Stimulated activated memory B cell treated with anti-CD40 and anti-IgM and Interleukin-4, amounts not matched to agents 10 μg/mL and 1 μg/mL and 100 μg/mL, for 72 hours (primary cell): ENCODE measurements at regions not wholly inside any gene's neighbourhood (a gene's known extent, or its start where the extent isn't known, plus 50 kb on each side); places are given as distances from the start of the nearest gene placed in this dataset.

Experiments used
- ATAC-seq: fragments of 150-1000 bp; cut with Tn5 transposase; 2 replicates; pipeline ENCODE4 v1.10.0; 2021
- H3K27ac Mint-ChIP-seq: one replicate; pipeline ENCODE4 v1.8.0; 2022; ENCODE audit warnings: mild to moderate bottlenecking, mixed read lengths
- H3K27me3 Mint-ChIP-seq: one replicate; pipeline ENCODE4 v1.8.0; 2022; ENCODE audit warnings: mixed read lengths
- H3K36me3 Mint-ChIP-seq: one replicate; pipeline ENCODE4 v1.8.0; 2022; ENCODE audit warnings: mixed read lengths
- H3K4me1 Mint-ChIP-seq: one replicate; pipeline ENCODE4 v1.8.0; 2022; ENCODE audit warnings: mixed read lengths
- H3K4me3 Mint-ChIP-seq: one replicate; pipeline ENCODE4 v1.8.0; 2022; ENCODE audit warnings: mild to moderate bottlenecking, moderate library complexity, mixed read lengths
- H3K9me3 Mint-ChIP-seq: one replicate; pipeline ENCODE4 v1.8.0; 2022; ENCODE audit warnings: mixed read lengths

GRCh38 chr1:98184856-98185255, 264.0 kb upstream of the DPYD start:
- H3K36me3 Mint-ChIP-seq, result no peaks in the 10 kb centered on the region
- ATAC-seq, result no peak

GRCh38 chr1:98181036-98181764, 260.4 kb upstream of the DPYD start:
- Mint-ChIP-seq H3K4me1 (no peaks in the 10 kb centered on the region), H3K27ac (no peak overlapping the region), H3K9me3 (no peaks in the 10 kb centered on the region), H3K27me3 (no peaks in the 10 kb centered on the region), H3K36me3 (no peaks in the 10 kb centered on the region), H3K4me3 (no peak overlapping the region)
- ATAC-seq, result no peak

More at GRCh38 chr1:98184856-98185255, 264.0 kb upstream of the DPYD start:
- H3K9me3 Mint-ChIP-seq, result peaks cover 3% of the 10 kb centered on the region
- H3K4me3 Mint-ChIP-seq, result no peak overlapping the region
- no peaks in the 10 kb centered on the region for H3K27me3 Mint-ChIP-seq
- no peaks in the 10 kb centered on the region for H3K4me1 Mint-ChIP-seq
- H3K27ac Mint-ChIP-seq, result no peak overlapping the region

GRCh38 chr1:98179151-98179773, 258.4 kb upstream of the DPYD start:
- Mint-ChIP-seq H3K4me3 (no peak overlapping the region), H3K4me1 (no peaks in the 10 kb centered on the region), H3K9me3 (peaks cover 3% of the 10 kb centered on the region), H3K27me3 (no peaks in the 10 kb centered on the region), H3K36me3 (no peaks in the 10 kb centered on the region), H3K27ac (no peak overlapping the region)
- ATAC-seq, result no peak

GRCh38 chr1:98177751-98178150, 256.9 kb upstream of the DPYD start:
- peaks cover 5% of the 10 kb centered on the region for H3K9me3 Mint-ChIP-seq
- no peaks in the 10 kb centered on the region for H3K27me3 Mint-ChIP-seq
- no peak overlapping the region for H3K27ac Mint-ChIP-seq
- H3K4me3 Mint-ChIP-seq, result no peak overlapping the region
- no peak for ATAC-seq
- no peaks in the 10 kb centered on the region for H3K36me3 Mint-ChIP-seq
- H3K4me1 Mint-ChIP-seq, result no peaks in the 10 kb centered on the region

- Mint-ChIP-seq H3K4me1 (no peaks in the 10 kb centered on the region), H3K9me3 (peaks cover 5% of the 10 kb centered on the region), H3K27me3 (no peaks in the 10 kb centered on the region), H3K4me3 (no peak overlapping the region), H3K36me3 (no peaks in the 10 kb centered on the region), H3K27ac (no peak overlapping the region)
- no peak for ATAC-seq
Measured at GRCh38 chr1:98176936-98177335, 256.1 kb upstream of the DPYD start.

- Mint-ChIP-seq H3K27ac (no peak overlapping the region), H3K4me3 (no peak overlapping the region), H3K4me1 (no peaks in the 10 kb centered on the region), H3K27me3 (no peaks in the 10 kb centered on the region), H3K9me3 (peaks cover 5% of the 10 kb centered on the region), H3K36me3 (no peaks in the 10 kb centered on the region)
- ATAC-seq, result no peak
Measured at GRCh38 chr1:98176414-98176813, 255.6 kb upstream of the DPYD start.

GRCh38 chr1:98172578-98172977, 251.7 kb upstream of the DPYD start:
- Mint-ChIP-seq H3K27ac (no peak overlapping the region), H3K4me3 (no peak overlapping the region), H3K4me1 (no peaks in the 10 kb centered on the region), H3K9me3 (peaks cover 5% of the 10 kb centered on the region), H3K36me3 (no peaks in the 10 kb centered on the region), H3K27me3 (no peaks in the 10 kb centered on the region)
- ATAC-seq, result no peak

GRCh38 chr1:98172022-98172421, 251.2 kb upstream of the DPYD start:
- Mint-ChIP-seq H3K36me3 (no peaks in the 10 kb centered on the region), H3K4me3 (no peak overlapping the region), H3K4me1 (no peaks in the 10 kb centered on the region), H3K27me3 (no peaks in the 10 kb centered on the region), H3K9me3 (peaks cover 5% of the 10 kb centered on the region), H3K27ac (no peak overlapping the region)
- no peak for ATAC-seq

- no peaks in the 10 kb centered on the region for H3K9me3 Mint-ChIP-seq
- H3K36me3 Mint-ChIP-seq, result no peaks in the 10 kb centered on the region
- ATAC-seq, result no peak
Measured at GRCh38 chr1:98164509-98164908, 243.7 kb upstream of the DPYD start.

GRCh38 chr1:98157524-98158313, 236.9 kb upstream of the DPYD start:
- no peak for ATAC-seq
- Mint-ChIP-seq H3K36me3 (no peaks in the 10 kb centered on the region), H3K9me3 (peaks cover 6% of the 10 kb centered on the region), H3K27ac (no peak overlapping the region), H3K27me3 (no peaks in the 10 kb centered on the region), H3K4me1 (no peaks in the 10 kb centered on the region), H3K4me3 (no peak overlapping the region)

More at GRCh38 chr1:98164509-98164908, 243.7 kb upstream of the DPYD start:
- H3K4me3 Mint-ChIP-seq, result no peak overlapping the region
- no peaks in the 10 kb centered on the region for H3K27me3 Mint-ChIP-seq
- H3K27ac Mint-ChIP-seq, result no peak overlapping the region
- no peaks in the 10 kb centered on the region for H3K4me1 Mint-ChIP-seq

GRCh38 chr1:98147280-98147679, 226.4 kb upstream of the DPYD start:
- Mint-ChIP-seq H3K36me3 (no peaks in the 10 kb centered on the region), H3K4me1 (no peaks in the 10 kb centered on the region), H3K27me3 (no peaks in the 10 kb centered on the region), H3K4me3 (no peak overlapping the region), H3K9me3 (peaks cover 8% of the 10 kb centered on the region), H3K27ac (no peak overlapping the region)
- ATAC-seq, result no peak

GRCh38 chr1:98145655-98146054, 224.8 kb upstream of the DPYD start:
- Mint-ChIP-seq H3K27ac (no peak overlapping the region), H3K4me1 (no peaks in the 10 kb centered on the region), H3K27me3 (no peaks in the 10 kb centered on the region), H3K4me3 (no peak overlapping the region), H3K36me3 (no peaks in the 10 kb centered on the region), H3K9me3 (peaks cover 2% of the 10 kb centered on the region)
- ATAC-seq, result no peak

- Mint-ChIP-seq H3K27ac (no peak overlapping the region), H3K27me3 (no peaks in the 10 kb centered on the region), H3K9me3 (no peaks in the 10 kb centered on the region), H3K36me3 (no peaks in the 10 kb centered on the region), H3K4me3 (no peak overlapping the region), H3K4me1 (no peaks in the 10 kb centered on the region)
- ATAC-seq, result no peak
Measured at GRCh38 chr1:98143403-98143802, 222.6 kb upstream of the DPYD start.

- Mint-ChIP-seq H3K27ac (no peak overlapping the region), H3K36me3 (no peaks in the 10 kb centered on the region), H3K9me3 (peaks cover 2% of the 10 kb centered on the region), H3K4me3 (no peak overlapping the region), H3K4me1 (no peaks in the 10 kb centered on the region), H3K27me3 (no peaks in the 10 kb centered on the region)
- no peak for ATAC-seq
Measured at GRCh38 chr1:98133131-98133530, 212.3 kb upstream of the DPYD start.

GRCh38 chr1:98130408-98130807, 209.6 kb upstream of the DPYD start:
- no peaks in the 10 kb centered on the region for H3K36me3 Mint-ChIP-seq
- no peaks in the 10 kb centered on the region for H3K27me3 Mint-ChIP-seq
- peaks cover 6% of the 10 kb centered on the region for H3K9me3 Mint-ChIP-seq
- no peak for ATAC-seq
- no peaks in the 10 kb centered on the region for H3K4me1 Mint-ChIP-seq
- H3K4me3 Mint-ChIP-seq, result no peak overlapping the region
- H3K27ac Mint-ChIP-seq, result no peak overlapping the region

GRCh38 chr1:98129491-98129890, 208.7 kb upstream of the DPYD start:
- H3K4me1 Mint-ChIP-seq, result no peaks in the 10 kb centered on the region
- no peak overlapping the region for H3K27ac Mint-ChIP-seq
- no peak for ATAC-seq
- H3K4me3 Mint-ChIP-seq, result no peak overlapping the region
- no peaks in the 10 kb centered on the region for H3K27me3 Mint-ChIP-seq
- no peaks in the 10 kb centered on the region for H3K36me3 Mint-ChIP-seq
- peaks cover 6% of the 10 kb centered on the region for H3K9me3 Mint-ChIP-seq
